ENCODE measurements at regions not wholly inside any gene's neighbourhood (a gene's known extent, or its start where the extent isn't known, plus 50 kb on each side); places are given as distances from the start of the nearest gene placed in this dataset.

- no peak for TF ChIP-seq CTCF (IDR thresholded peaks at IDR 0.05; ENCODE audit: insufficient read depth, low read length)
- no peak for TF ChIP-seq REST (IDR thresholded peaks at IDR 0.05; ENCODE audit: insufficient replicate concordance, low read depth)
- TF ChIP-seq POLR2AphosphoS5 (IDR thresholded peaks at IDR 0.05; ENCODE audit: low read depth), result no peak
- TF ChIP-seq GABPA (IDR thresholded peaks at IDR 0.05; ENCODE audit: low read depth), result no peak
- TF ChIP-seq SPI1 (IDR thresholded peaks at IDR 0.05; ENCODE audit: borderline replicate concordance, low read depth), result no peak
These were observed 173.1 kb upstream of the VCX3A start for GRCh38 chrX:6708041-6708440.
